ENCODE measurements at regions not wholly inside any gene's neighbourhood (a gene's known extent, or its start where the extent isn't known, plus 50 kb on each side); places are given as distances from the start of the nearest gene placed in this dataset.

GRCh38 chr2:64819774-64820688 lies 166.3 kb upstream of the SERTAD2 start:
- CTCF ChIA-PET = interaction anchor here (0.9 to 3.8 kb wide), 6 partner anchors 11 to 174 kb away, joined by 3 to 33 read pairs (median 4); partner anchors contain the start of gene SERTAD2
- peak overlapping the region; percentile 82 for H3K27ac Mint-ChIP-seq
- DNase-seq = peak; percentile 83
- H3K27me3 Mint-ChIP-seq = no peaks in the 10 kb centered on the region
- peaks cover 20% of the 10 kb centered on the region for H3K4me1 Mint-ChIP-seq (ENCODE audit: low read depth)
- H3K36me3 Mint-ChIP-seq = no peaks in the 10 kb centered on the region
- intact Hi-C loops (cut with micrococcal nuclease) = loop anchor here (1.0 to 5.0 kb wide), 7 partner anchors 11 to 168 kb away; no protein-coding TSS in a partner anchor
- H3K4me3 Mint-ChIP-seq = peak overlapping the region; percentile 36
- H3K9me3 Mint-ChIP-seq = no peaks in the 10 kb centered on the region
- POLR2A ChIA-PET = interaction anchor here (0.9 to 1.6 kb wide), 5 partner anchors 10 to 169 kb away, joined by 3 to 4 read pairs (median 4); no protein-coding TSS in a partner anchor

- Mint-ChIP-seq H3K9me3 (no peaks in the 10 kb centered on the region), H3K27me3 (no peaks in the 10 kb centered on the region), H3K27ac (no peak overlapping the region), H3K36me3 (no peaks in the 10 kb centered on the region), H3K4me3 (no peak overlapping the region), H3K4me1 (ENCODE audit: low read depth) (peaks cover 20% of the 10 kb centered on the region)
- ChIA-PET POLR2A (interaction anchor here (1.0 to 1.1 kb wide), 3 partner anchors 9 to 170 kb away, joined by 3 to 4 read pairs (median 3); no protein-coding TSS in a partner anchor), CTCF (interaction anchor here (0.9 to 3.8 kb wide), 4 partner anchors 10 to 175 kb away, joined by 3 to 33 read pairs (median 8); partner anchors contain the start of gene SERTAD2)
- intact Hi-C loops (cut with micrococcal nuclease) = loop anchor here (1.0 to 5.0 kb wide), 5 partner anchors 10 to 70 kb away; no protein-coding TSS in a partner anchor
- DNase-seq = no peak
These were observed 167.2 kb upstream of the SERTAD2 start for GRCh38 chr2:64820901-64821300.

GRCh38 chr2:64823794-64824193 lies 165.4 kb upstream of the SLC1A4 start:
- Mint-ChIP-seq H3K9me3 (no peaks in the 10 kb centered on the region), H3K27me3 (no peaks in the 10 kb centered on the region), H3K36me3 (no peaks in the 10 kb centered on the region), H3K4me3 (no peak overlapping the region), H3K27ac (no peak overlapping the region), H3K4me1 (ENCODE audit: low read depth) (peaks cover 16% of the 10 kb centered on the region)
- intact Hi-C loops (cut with micrococcal nuclease) = loop anchor here (5.0 kb wide), 1 partner anchor 44 kb away; no protein-coding TSS in a partner anchor
- ChIA-PET POLR2A (interaction anchor here (0.7 to 1.2 kb wide), 2 partner anchors 13 to 40 kb away, joined by 3 to 4 read pairs; no protein-coding TSS in a partner anchor), CTCF (no interaction called here)
- no peak for DNase-seq

- no peaks in the 10 kb centered on the region for H3K36me3 Mint-ChIP-seq
- POLR2A ChIA-PET = no interaction called here
- intact Hi-C loops (cut with micrococcal nuclease) = no loop called here
- CTCF ChIA-PET = no interaction called here
- no peak overlapping the region for H3K4me3 Mint-ChIP-seq
- no peak overlapping the region for H3K27ac Mint-ChIP-seq
- DNase-seq = no peak
- peaks cover 2% of the 10 kb centered on the region for H3K4me1 Mint-ChIP-seq (ENCODE audit: low read depth)
- H3K9me3 Mint-ChIP-seq = no peaks in the 10 kb centered on the region
- H3K27me3 Mint-ChIP-seq = no peaks in the 10 kb centered on the region
These were observed 163.2 kb upstream of the SLC1A4 start for GRCh38 chr2:64825831-64826491.

GRCh38 chr2:64826703-64827102 lies 162.5 kb upstream of the SLC1A4 start:
- intact Hi-C loops (cut with micrococcal nuclease) = no loop called here
- H3K27ac Mint-ChIP-seq = no peak overlapping the region
- ChIA-PET POLR2A (interaction anchor here (1.4 kb wide), 1 partner anchor 173 kb away, joined by 3 read pairs; the partner anchor contains the start of gene SERTAD2), CTCF (interaction anchor here (1.2 kb wide), 1 partner anchor 181 kb away, joined by 6 read pairs; no protein-coding TSS in a partner anchor)
- H3K27me3 Mint-ChIP-seq = no peaks in the 10 kb centered on the region
- H3K9me3 Mint-ChIP-seq = no peaks in the 10 kb centered on the region
- DNase-seq = no peak
- peaks cover 9% of the 10 kb centered on the region for H3K4me1 Mint-ChIP-seq (ENCODE audit: low read depth)
- H3K36me3 Mint-ChIP-seq = no peaks in the 10 kb centered on the region
- H3K4me3 Mint-ChIP-seq = no peak overlapping the region

GRCh38 chr2:64828261-64828660 lies 160.9 kb upstream of the SLC1A4 start:
- H3K27ac Mint-ChIP-seq = no peak overlapping the region
- peaks cover 11% of the 10 kb centered on the region for H3K4me1 Mint-ChIP-seq (ENCODE audit: low read depth)
- intact Hi-C loops (cut with micrococcal nuclease) = no loop called here
- CTCF ChIA-PET = interaction anchor here (0.7 to 1.4 kb wide), 3 partner anchors 16 to 179 kb away, joined by 3 to 4 read pairs (median 3); no protein-coding TSS in a partner anchor
- no peak for DNase-seq
- no peaks in the 10 kb centered on the region for H3K36me3 Mint-ChIP-seq
- POLR2A ChIA-PET = no interaction called here
- H3K27me3 Mint-ChIP-seq = no peaks in the 10 kb centered on the region
- no peak overlapping the region for H3K4me3 Mint-ChIP-seq
- no peaks in the 10 kb centered on the region for H3K9me3 Mint-ChIP-seq

- DNase-seq = no peak
- POLR2A ChIA-PET = interaction anchor here (0.8 kb wide), 1 partner anchor 9 kb away, joined by 3 read pairs; no protein-coding TSS in a partner anchor
- H3K27me3 Mint-ChIP-seq = no peaks in the 10 kb centered on the region
- intact Hi-C loops (cut with micrococcal nuclease) = no loop called here
- CTCF ChIA-PET = interaction anchor here (0.8 to 6.1 kb wide), 3 partner anchors 10 to 306 kb away, joined by 3 to 131 read pairs (median 33); partner anchors contain the start of genes AFTPH and SERTAD2
- H3K9me3 Mint-ChIP-seq = no peaks in the 10 kb centered on the region
- H3K4me1 Mint-ChIP-seq (ENCODE audit: low read depth) = peaks cover 11% of the 10 kb centered on the region
- no peaks in the 10 kb centered on the region for H3K36me3 Mint-ChIP-seq
- H3K27ac Mint-ChIP-seq = no peak overlapping the region
- no peak overlapping the region for H3K4me3 Mint-ChIP-seq
These were observed 159.7 kb upstream of the SLC1A4 start for GRCh38 chr2:64829525-64829924.

- DNase-seq = peak; percentile 97
- no peaks in the 10 kb centered on the region for H3K36me3 Mint-ChIP-seq
- ChIA-PET CTCF (interaction anchor here (0.6 to 6.1 kb wide), 30 partner anchors 8 to 309 kb away, joined by 3 to 131 read pairs (median 4); partner anchors contain the start of genes AFTPH and SERTAD2), POLR2A (interaction anchor here (0.5 to 1.9 kb wide), 6 partner anchors 11 to 224 kb away, joined by 3 to 9 read pairs (median 4); partner anchors contain the start of gene SERTAD2)
- H3K27me3 Mint-ChIP-seq = no peaks in the 10 kb centered on the region
- H3K4me1 Mint-ChIP-seq (ENCODE audit: low read depth) = peaks cover 11% of the 10 kb centered on the region
- H3K4me3 Mint-ChIP-seq = peak overlapping the region; percentile 57
- intact Hi-C loops (cut with micrococcal nuclease) = loop anchor here (1.0 to 2.0 kb wide), 10 partner anchors 11 to 244 kb away; no protein-coding TSS in a partner anchor
- H3K9me3 Mint-ChIP-seq = no peaks in the 10 kb centered on the region
- H3K27ac Mint-ChIP-seq = peak overlapping the region; percentile 86
These were observed 157.8 kb upstream of the SLC1A4 start for GRCh38 chr2:64831134-64831976.

- Mint-ChIP-seq H3K4me1 (ENCODE audit: low read depth) (peaks cover 11% of the 10 kb centered on the region), H3K27ac (peak overlapping the region; percentile 86), H3K27me3 (no peaks in the 10 kb centered on the region), H3K4me3 (no peak overlapping the region), H3K9me3 (no peaks in the 10 kb centered on the region), H3K36me3 (no peaks in the 10 kb centered on the region)
- no peak for DNase-seq
- intact Hi-C loops (cut with micrococcal nuclease) = loop anchor here (1.0 to 2.0 kb wide), 11 partner anchors 12 to 309 kb away; no protein-coding TSS in a partner anchor
- ChIA-PET CTCF (interaction anchor here (0.6 to 6.1 kb wide), 31 partner anchors 9 to 309 kb away, joined by 3 to 131 read pairs (median 4); partner anchors contain the start of genes AFTPH and SERTAD2), POLR2A (interaction anchor here (1.3 to 1.9 kb wide), 2 partner anchors 64 to 178 kb away, joined by 7 to 9 read pairs; partner anchors contain the start of gene SERTAD2)
These were observed 157.2 kb upstream of the SLC1A4 start for GRCh38 chr2:64831977-64832328.

- H3K27me3 Mint-ChIP-seq = no peaks in the 10 kb centered on the region
- no peak overlapping the region for H3K27ac Mint-ChIP-seq
- intact Hi-C loops (cut with micrococcal nuclease) = loop anchor here (1.0 kb wide), 1 partner anchor 310 kb away; no protein-coding TSS in a partner anchor
- no peak for DNase-seq
- H3K4me1 Mint-ChIP-seq (ENCODE audit: low read depth) = peaks cover 11% of the 10 kb centered on the region
- ChIA-PET POLR2A (no interaction called here), CTCF (interaction anchor here (1.2 to 6.1 kb wide), 11 partner anchors 15 to 224 kb away, joined by 3 to 131 read pairs (median 5); partner anchors contain the start of gene SERTAD2)
- H3K36me3 Mint-ChIP-seq = no peaks in the 10 kb centered on the region
- H3K4me3 Mint-ChIP-seq = no peak overlapping the region
- no peaks in the 10 kb centered on the region for H3K9me3 Mint-ChIP-seq
These were observed 156.3 kb upstream of the SLC1A4 start for GRCh38 chr2:64832936-64833335.

Measured in activated CD4-positive, alpha-beta memory T cell treated with anti-CD3 and anti-CD28 coated beads for 36 hours (primary cell).